GM19463 (cell line): ENCODE measurements at regions not wholly inside any gene's neighbourhood (a gene's known extent, or its start where the extent isn't known, plus 50 kb on each side); places are given as distances from the start of the nearest gene placed in this dataset.

Experiments
- ATAC-seq: cut with Tn5 transposase; IDR thresholded peaks from one replicate; pipeline ENCODE4 v1.9.1; 2021; ENCODE audit warnings: mild to moderate bottlenecking, moderate library complexity; ENCODE audit not compliant: unreplicated experiment

DNA sequence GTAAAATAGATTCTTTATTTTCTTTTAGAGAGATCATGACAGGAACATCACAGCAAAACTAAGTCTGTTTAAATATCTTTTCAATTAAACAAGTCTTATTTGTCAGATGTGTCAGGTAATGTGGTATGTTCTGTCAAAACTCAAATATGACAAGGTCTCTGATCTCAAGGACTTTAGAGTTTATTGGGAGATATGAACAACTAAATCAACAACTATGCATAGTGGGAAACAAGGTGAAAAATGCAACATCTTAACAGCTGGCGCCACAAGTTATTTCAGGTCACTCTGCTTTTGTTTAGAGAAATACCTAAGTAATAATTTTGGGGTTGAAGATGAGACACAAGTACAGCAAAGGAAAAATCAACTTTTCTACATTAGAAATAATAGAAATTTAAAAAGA is 779.4 kb upstream of the ADGRL4 start:
- ATAC-seq = no peak

GRCh38 chr1:79785561-79785960 is 779.0 kb upstream of the ADGRL4 start:
- no peak for ATAC-seq

GRCh38 chr1:79781261-79781660 is 774.7 kb upstream of the ADGRL4 start:
- no peak for ATAC-seq

GRCh38 chr1:79777481-79778219 is 771.1 kb upstream of the ADGRL4 start:
- peak; percentile 99 for ATAC-seq

DNA sequence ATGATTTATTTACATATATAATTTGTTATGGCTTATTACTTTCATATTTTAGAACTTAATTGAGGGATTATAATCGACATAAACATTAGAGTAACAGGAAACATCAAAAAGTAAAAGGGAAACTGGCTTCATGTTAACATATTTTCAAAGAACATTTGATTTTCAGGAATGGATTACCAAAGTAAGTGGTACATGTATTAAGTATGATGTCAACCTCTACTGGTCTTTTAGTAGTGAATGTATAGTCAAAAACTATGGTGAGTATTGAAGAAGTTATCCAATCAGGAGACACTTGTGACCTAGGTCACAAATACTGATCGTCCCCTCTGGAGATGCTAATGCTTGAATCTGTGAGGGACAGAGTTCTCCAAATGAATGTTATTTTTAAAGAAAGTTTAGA is 768.9 kb upstream of the ADGRL4 start:
- ATAC-seq = no peak

DNA sequence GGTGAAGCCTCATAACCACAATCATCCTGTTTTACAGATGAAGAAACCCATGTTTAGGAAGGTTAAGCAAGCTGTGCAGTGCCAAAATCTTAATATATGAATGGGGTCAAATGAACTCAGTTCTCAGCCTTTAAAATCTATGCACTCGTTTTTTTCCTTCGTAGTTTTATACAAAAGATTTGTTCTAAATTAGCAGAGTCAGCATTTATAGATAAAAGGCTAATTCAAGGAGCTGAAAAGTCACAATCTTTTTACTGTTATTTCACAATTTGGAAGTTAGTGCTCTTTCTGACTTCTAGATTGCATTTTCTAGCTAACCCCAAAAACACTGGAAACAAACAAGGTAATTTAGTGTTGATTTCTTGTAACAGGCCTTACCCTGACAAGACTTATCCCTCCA is 766.9 kb upstream of the ADGRL4 start:
- no peak for ATAC-seq

- ATAC-seq = no peak
Measured at GRCh38 chr1:79762461-79762860, 755.9 kb upstream of the ADGRL4 start.

DNA sequence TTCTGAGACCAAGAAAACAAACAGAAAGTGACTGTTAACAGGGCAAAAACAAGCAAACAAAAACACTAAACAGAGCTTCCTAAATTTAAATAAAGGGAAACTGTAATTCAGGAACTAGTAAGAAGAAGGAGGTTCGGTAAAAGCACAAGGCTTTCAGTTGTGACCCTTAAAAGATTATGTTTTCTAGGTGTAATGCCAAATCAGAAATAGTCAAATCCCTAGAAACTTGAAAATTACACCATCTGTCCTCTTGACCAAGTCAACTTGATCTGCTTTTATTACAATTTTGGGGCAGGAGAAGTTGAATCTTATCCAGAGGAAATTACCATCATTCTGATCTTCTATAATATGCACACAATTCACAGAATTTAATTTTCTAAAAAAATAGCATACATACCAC is 754.0 kb upstream of the ADGRL4 start:
- no peak for ATAC-seq

- no peak for ATAC-seq
Measured at GRCh38 chr1:79749607-79750006, 743.1 kb upstream of the ADGRL4 start.

GRCh38 chr1:79745929-79746328 is 739.4 kb upstream of the ADGRL4 start:
- no peak for ATAC-seq

GRCh38 chr1:79744746-79745145 is 738.2 kb upstream of the ADGRL4 start:
- no peak for ATAC-seq

GRCh38 chr1:79741720-79742421 is 735.3 kb upstream of the ADGRL4 start:
- peak; percentile 89 for ATAC-seq

DNA sequence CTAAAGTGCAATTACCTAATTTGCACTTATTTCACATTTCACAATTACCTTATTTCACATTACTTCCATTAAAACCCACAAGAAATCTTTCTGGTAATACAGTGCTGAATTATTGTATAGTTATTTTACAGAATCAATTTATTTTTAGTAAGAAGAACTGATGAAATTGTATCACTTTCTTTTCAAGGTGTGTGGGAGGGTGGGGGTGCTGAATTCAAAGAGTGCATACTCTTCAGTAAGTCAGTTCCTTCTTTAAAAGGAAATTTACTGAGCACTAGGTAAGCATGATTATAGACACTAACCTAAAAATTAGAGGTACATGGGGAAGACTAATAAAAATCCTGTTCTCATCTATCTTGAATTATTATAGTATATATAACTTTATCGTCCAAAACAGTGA is 731.6 kb upstream of the ADGRL4 start:
- no peak for ATAC-seq

DNA sequence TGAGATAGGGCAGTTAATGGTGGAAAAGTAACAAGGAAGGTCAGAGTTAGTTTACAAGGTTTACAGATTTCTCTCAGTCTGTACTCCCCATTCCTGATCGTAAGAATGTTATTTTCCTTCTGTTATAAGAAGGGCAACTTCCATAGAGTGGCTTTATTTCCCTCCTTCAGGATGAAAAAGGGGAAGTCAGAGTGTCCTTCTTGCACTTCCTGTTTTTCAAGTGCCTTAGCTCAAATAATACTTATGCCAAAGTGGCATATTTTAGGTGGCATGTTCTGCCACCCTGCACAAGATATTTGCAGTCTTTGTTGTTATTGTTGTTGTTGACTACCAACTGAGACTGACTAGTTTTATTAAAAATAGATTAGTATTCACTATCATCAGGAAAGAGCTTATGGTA is 730.7 kb upstream of the ADGRL4 start:
- ATAC-seq = no peak

DNA sequence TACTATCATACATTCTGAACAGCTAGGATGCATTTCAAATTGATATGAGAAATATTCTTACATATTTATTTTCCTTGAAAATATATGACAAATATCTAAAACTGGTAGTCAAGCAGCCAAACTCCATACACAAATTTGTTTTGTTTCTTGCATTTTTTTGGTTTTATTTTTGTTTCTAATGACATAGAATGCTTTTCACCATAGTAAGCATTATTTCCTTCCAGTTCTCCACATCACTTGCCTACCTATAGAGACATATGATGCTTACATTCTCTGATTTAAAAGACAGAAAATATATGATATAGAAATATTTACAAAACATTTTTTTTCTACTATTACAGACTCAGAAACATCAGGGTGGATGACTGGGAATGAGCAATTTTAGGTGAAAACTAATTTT is 726.4 kb upstream of the ADGRL4 start:
- no peak for ATAC-seq

GRCh38 chr1:79726911-79727310 is 720.4 kb upstream of the ADGRL4 start:
- no peak for ATAC-seq

- no peak for ATAC-seq
Measured at GRCh38 chr1:79726321-79726720, 719.8 kb upstream of the ADGRL4 start.

DNA sequence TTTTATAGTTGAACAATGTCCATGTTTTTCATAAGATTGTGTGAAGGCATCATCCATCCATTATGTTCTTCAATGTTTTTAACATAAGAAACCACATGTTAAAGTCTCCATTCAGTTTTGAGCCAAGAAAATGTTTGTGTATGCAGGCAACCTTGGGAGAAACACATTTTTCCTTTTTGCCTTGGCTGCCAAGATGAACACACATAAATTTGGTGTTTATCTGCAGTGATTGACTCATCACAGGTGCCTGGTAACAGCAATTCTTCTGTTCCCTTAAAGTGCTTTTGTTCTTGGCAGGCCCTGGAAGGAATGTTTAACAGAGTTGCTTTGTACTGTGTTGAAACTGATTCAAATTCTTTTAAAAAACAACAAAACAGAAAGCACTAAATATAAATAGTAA is 709.9 kb upstream of the ADGRL4 start:
- ATAC-seq = no peak

- ATAC-seq = no peak
Measured at GRCh38 chr1:79714664-79715063, 708.1 kb upstream of the ADGRL4 start.

GRCh38 chr1:79711001-79711431 is 704.5 kb upstream of the ADGRL4 start:
- peak; percentile 86 for ATAC-seq

- no peak for ATAC-seq
Measured at GRCh38 chr1:79708646-79709265, 702.2 kb upstream of the ADGRL4 start.

DNA sequence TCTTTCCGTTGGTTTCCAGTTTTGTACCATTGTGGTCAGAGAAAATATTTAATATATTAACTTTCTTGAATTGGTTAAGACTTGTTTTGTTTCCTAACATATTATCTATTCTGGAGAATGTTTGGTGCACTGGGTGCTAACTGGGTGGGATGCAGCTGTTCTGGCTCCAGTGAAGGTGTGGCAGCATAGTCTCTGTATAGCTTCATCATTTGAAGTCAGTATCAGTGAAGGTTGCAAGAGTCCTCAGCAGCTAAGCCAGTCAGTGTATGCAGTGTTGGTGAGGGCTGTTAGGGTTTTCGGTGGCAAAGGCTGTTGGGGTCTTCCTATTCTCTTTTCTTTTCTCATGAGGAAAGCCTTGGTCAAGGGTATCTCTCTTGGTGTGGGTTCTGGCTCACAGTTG is 698.7 kb upstream of the ADGRL4 start:
- no peak for ATAC-seq
